ENCODE measurements at regions not wholly inside any gene's neighbourhood (a gene's known extent, or its start where the extent isn't known, plus 50 kb on each side); places are given as distances from the start of the nearest gene placed in this dataset.
A peak's percentile ranks its signal among the peaks of the same experiment; 100 is the strongest.
"Not testable (repeated sequence)": the region's sequence is repeated elsewhere in the genome, so short reads cannot be mapped to it uniquely, and the experiment has no call there.

- H3K4me1 Mint-ChIP-seq (ENCODE audit: low read depth); H3K27me3 Mint-ChIP-seq; H3K36me3 Mint-ChIP-seq (ENCODE audit: low read depth): not testable (repeated sequence)
Observed at GRCh38 chr12:54799966-54800365, 54.4 kb upstream of the MUCL1 start.

GRCh38 chr12:54798651-54799050 is 55.7 kb upstream of the MUCL1 start:
- Mint-ChIP-seq H3K27ac (no peak overlapping the region), H3K4me1 (ENCODE audit: low read depth) (no peaks in the 10 kb centered on the region), H3K27me3 (peaks cover 6% of the 10 kb centered on the region), H3K36me3 (ENCODE audit: low read depth) (no peaks in the 10 kb centered on the region), H3K4me3 (no peak overlapping the region), H3K9me3 (no peaks in the 10 kb centered on the region)

More at GRCh38 chr12:54799966-54800365, 54.4 kb upstream of the MUCL1 start:
- not testable (repeated sequence) for H3K4me3 Mint-ChIP-seq, H3K27ac Mint-ChIP-seq, H3K9me3 Mint-ChIP-seq

GRCh38 chr12:54796991-54797390 is 57.3 kb upstream of the MUCL1 start:
- Mint-ChIP-seq H3K27me3 (peaks cover 6% of the 10 kb centered on the region), H3K9me3 (no peaks in the 10 kb centered on the region), H3K4me3 (no peak overlapping the region), H3K27ac (no peak overlapping the region), H3K36me3 (ENCODE audit: low read depth) (no peaks in the 10 kb centered on the region), H3K4me1 (ENCODE audit: low read depth) (no peaks in the 10 kb centered on the region)

GRCh38 chr12:54795644-54796043 is 58.7 kb upstream of the MUCL1 start:
- no peak overlapping the region for H3K27ac Mint-ChIP-seq
- no peaks in the 10 kb centered on the region for H3K36me3 Mint-ChIP-seq (ENCODE audit: low read depth)
- peaks cover 6% of the 10 kb centered on the region for H3K27me3 Mint-ChIP-seq
- no peaks in the 10 kb centered on the region for H3K4me1 Mint-ChIP-seq (ENCODE audit: low read depth)
- H3K9me3 Mint-ChIP-seq = no peaks in the 10 kb centered on the region
- no peak overlapping the region for H3K4me3 Mint-ChIP-seq

GRCh38 chr12:54786081-54786480 is 68.2 kb upstream of the MUCL1 start:
- H3K27ac Mint-ChIP-seq = no peak overlapping the region
- H3K9me3 Mint-ChIP-seq = peaks cover 24% of the 10 kb centered on the region
- H3K27me3 Mint-ChIP-seq = peaks cover 6% of the 10 kb centered on the region
- no peak overlapping the region for H3K4me3 Mint-ChIP-seq
- no peaks in the 10 kb centered on the region for H3K4me1 Mint-ChIP-seq (ENCODE audit: low read depth)
- H3K36me3 Mint-ChIP-seq (ENCODE audit: low read depth) = no peaks in the 10 kb centered on the region

- H3K4me1 Mint-ChIP-seq (ENCODE audit: low read depth) = no peaks in the 10 kb centered on the region
- H3K36me3 Mint-ChIP-seq (ENCODE audit: low read depth) = no peaks in the 10 kb centered on the region
- peaks cover 9% of the 10 kb centered on the region for H3K27me3 Mint-ChIP-seq
- H3K4me3 Mint-ChIP-seq = no peak overlapping the region
- peaks cover 24% of the 10 kb centered on the region for H3K9me3 Mint-ChIP-seq
- no peak overlapping the region for H3K27ac Mint-ChIP-seq
Observed at GRCh38 chr12:54784115-54784514, 70.2 kb upstream of the MUCL1 start.

- not testable (repeated sequence) for H3K36me3 Mint-ChIP-seq (ENCODE audit: low read depth); H3K4me3 Mint-ChIP-seq; H3K27me3 Mint-ChIP-seq; H3K27ac Mint-ChIP-seq
- H3K9me3 Mint-ChIP-seq = peaks cover 11% of the 10 kb centered on the region
- peaks cover 24% of the 10 kb centered on the region for H3K4me1 Mint-ChIP-seq (ENCODE audit: low read depth)
Observed at GRCh38 chr12:54777031-54777430, 77.3 kb upstream of the MUCL1 start.

GRCh38 chr12:54773593-54773992 is 80.7 kb upstream of the MUCL1 start:
- Mint-ChIP-seq H3K4me1 (ENCODE audit: low read depth) (peaks cover 24% of the 10 kb centered on the region), H3K36me3 (ENCODE audit: low read depth) (no peaks in the 10 kb centered on the region), H3K9me3 (peaks cover 11% of the 10 kb centered on the region), H3K27me3 (no peaks in the 10 kb centered on the region), H3K4me3 (no peak overlapping the region), H3K27ac (no peak overlapping the region)

- no peak overlapping the region for H3K27ac Mint-ChIP-seq
- H3K9me3 Mint-ChIP-seq = no peaks in the 10 kb centered on the region
- no peaks in the 10 kb centered on the region for H3K27me3 Mint-ChIP-seq
- no peaks in the 10 kb centered on the region for H3K36me3 Mint-ChIP-seq (ENCODE audit: low read depth)
- peaks cover 15% of the 10 kb centered on the region for H3K4me1 Mint-ChIP-seq (ENCODE audit: low read depth)
- no peak overlapping the region for H3K4me3 Mint-ChIP-seq
Observed at GRCh38 chr12:54765652-54766051, 88.7 kb upstream of the MUCL1 start.

- Mint-ChIP-seq H3K4me1 (ENCODE audit: low read depth) (peaks cover 23% of the 10 kb centered on the region), H3K9me3 (peaks cover 8% of the 10 kb centered on the region), H3K27me3 (no peaks in the 10 kb centered on the region), H3K27ac (no peak overlapping the region), H3K4me3 (no peak overlapping the region), H3K36me3 (ENCODE audit: low read depth) (peaks cover 8% of the 10 kb centered on the region)
Observed at GRCh38 chr12:54762390-54762789, 91.9 kb upstream of the MUCL1 start.

GRCh38 chr12:54759751-54760150 is 94.6 kb upstream of the MUCL1 start:
- peaks cover 8% of the 10 kb centered on the region for H3K9me3 Mint-ChIP-seq
- H3K4me1 Mint-ChIP-seq (ENCODE audit: low read depth) = peaks cover 19% of the 10 kb centered on the region
- peaks cover 8% of the 10 kb centered on the region for H3K36me3 Mint-ChIP-seq (ENCODE audit: low read depth)
- H3K27ac Mint-ChIP-seq = no peak overlapping the region
- no peaks in the 10 kb centered on the region for H3K27me3 Mint-ChIP-seq
- H3K4me3 Mint-ChIP-seq = no peak overlapping the region

GRCh38 chr12:54751493-54751892 is 102.8 kb upstream of the MUCL1 start:
- Mint-ChIP-seq H3K36me3 (ENCODE audit: low read depth) (no peaks in the 10 kb centered on the region), H3K27ac (no peak overlapping the region), H3K4me3 (no peak overlapping the region), H3K9me3 (no peaks in the 10 kb centered on the region), H3K27me3 (no peaks in the 10 kb centered on the region), H3K4me1 (ENCODE audit: low read depth) (peaks cover 18% of the 10 kb centered on the region)

- Mint-ChIP-seq H3K4me3 (peak overlapping the region; percentile 44), H3K27ac (peak overlapping the region; percentile 47), H3K27me3 (no peaks in the 10 kb centered on the region), H3K36me3 (ENCODE audit: low read depth) (no peaks in the 10 kb centered on the region), H3K9me3 (peaks cover 6% of the 10 kb centered on the region), H3K4me1 (ENCODE audit: low read depth) (peaks cover 18% of the 10 kb centered on the region)
Observed at GRCh38 chr12:54749191-54749818, 101.1 kb upstream of the DCD start.

GRCh38 chr12:54744590-54744989 is 96.4 kb upstream of the DCD start:
- H3K4me1 Mint-ChIP-seq (ENCODE audit: low read depth) = peaks cover 41% of the 10 kb centered on the region
- H3K27me3 Mint-ChIP-seq = no peaks in the 10 kb centered on the region
- H3K9me3 Mint-ChIP-seq = peaks cover 6% of the 10 kb centered on the region
- no peak overlapping the region for H3K4me3 Mint-ChIP-seq
- no peak overlapping the region for H3K27ac Mint-ChIP-seq
- no peaks in the 10 kb centered on the region for H3K36me3 Mint-ChIP-seq (ENCODE audit: low read depth)

- Mint-ChIP-seq H3K36me3 (ENCODE audit: low read depth) (no peaks in the 10 kb centered on the region), H3K27me3 (no peaks in the 10 kb centered on the region), H3K27ac (peak overlapping the region; percentile 20), H3K4me1 (ENCODE audit: low read depth) (peaks cover 45% of the 10 kb centered on the region), H3K9me3 (peaks cover 14% of the 10 kb centered on the region), H3K4me3 (peak overlapping the region; percentile 5)
Observed at GRCh38 chr12:54740882-54741281, 92.7 kb upstream of the DCD start.

GRCh38 chr12:54736549-54736948 is 88.4 kb upstream of the DCD start:
- Mint-ChIP-seq H3K4me3 (no peak overlapping the region), H3K4me1 (ENCODE audit: low read depth) (peaks cover 28% of the 10 kb centered on the region), H3K36me3 (ENCODE audit: low read depth) (no peaks in the 10 kb centered on the region), H3K27ac (no peak overlapping the region), H3K27me3 (no peaks in the 10 kb centered on the region), H3K9me3 (peaks cover 12% of the 10 kb centered on the region)
